ENCODE measurements at regions not wholly inside any gene's neighbourhood (a gene's known extent, or its start where the extent isn't known, plus 50 kb on each side); places are given as distances from the start of the nearest gene placed in this dataset.

DNA sequence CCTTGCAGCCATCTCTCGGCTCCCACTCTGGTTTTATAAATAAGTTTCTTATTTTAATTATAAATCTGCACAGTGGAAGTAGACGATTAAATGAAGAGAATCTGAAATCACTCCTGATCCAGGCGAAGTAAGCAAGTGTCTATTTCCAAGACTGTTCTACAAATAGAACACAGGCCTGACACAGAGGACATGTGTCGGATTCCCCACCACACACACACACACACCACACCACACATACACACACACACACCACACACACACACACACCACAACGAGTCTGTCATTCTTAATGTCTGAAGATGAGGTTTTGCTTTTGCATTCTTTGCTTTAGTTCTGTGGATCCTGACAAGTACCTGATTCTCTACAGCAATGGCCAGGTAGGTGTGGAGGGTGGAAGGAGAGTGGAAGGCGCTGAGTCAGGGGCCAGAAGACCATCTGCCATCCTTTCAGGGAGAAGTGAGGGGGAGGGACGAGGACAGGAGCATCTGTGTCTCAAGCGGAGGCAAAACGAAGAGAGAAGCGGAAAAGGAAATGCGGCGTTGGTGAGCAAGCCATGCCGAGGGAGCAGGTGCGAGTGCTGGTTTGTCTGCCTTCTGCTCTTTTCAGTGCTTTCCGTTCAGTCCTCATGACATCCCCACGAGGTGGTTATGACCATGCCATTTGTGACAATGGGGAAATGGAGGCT lies 110.2 kb downstream of the TEX26 start:
- no peak overlapping the region for H3K4me3 ChIP-seq (ENCODE audit: insufficient read depth, low read depth, low read length)
- H3K36me3 ChIP-seq (replicated peaks; ENCODE audit: control insufficient read depth, insufficient read depth, low read length): no peaks in the 10 kb centered on the region
- no peaks in the 10 kb centered on the region for H3K27me3 ChIP-seq (ENCODE audit: control insufficient read depth, insufficient read depth, low read length)
- no peak for DNase-seq

DNA sequence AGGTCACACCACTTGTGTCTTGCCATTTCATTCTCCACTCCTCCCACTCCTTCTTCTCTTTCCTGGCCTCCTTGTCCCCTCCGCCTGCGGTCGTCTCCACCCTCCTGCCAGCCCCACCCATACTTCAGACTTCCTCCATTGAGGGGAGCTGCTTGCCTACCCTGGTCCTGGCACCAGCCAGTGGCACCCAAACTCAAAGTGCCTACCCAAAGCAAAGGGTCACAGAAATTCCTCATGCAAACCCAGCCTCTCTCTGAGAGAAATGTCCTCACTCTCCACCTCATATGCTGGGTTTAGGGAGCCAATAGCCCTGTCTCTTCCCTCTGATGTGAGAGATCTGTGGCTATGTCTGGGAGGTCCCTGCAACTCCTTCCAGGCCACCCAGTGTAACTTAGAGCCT lies 109.6 kb downstream of the TEX26 start:
- Histone ChIP-seq H3K27me3 (ENCODE audit: control insufficient read depth, insufficient read depth, low read length) (no peaks in the 10 kb centered on the region), H3K4me3 (ENCODE audit: insufficient read depth, low read depth, low read length) (no peak overlapping the region), H3K36me3 (replicated peaks; ENCODE audit: control insufficient read depth, insufficient read depth, low read length) (no peaks in the 10 kb centered on the region)
- no peak for DNase-seq

DNA sequence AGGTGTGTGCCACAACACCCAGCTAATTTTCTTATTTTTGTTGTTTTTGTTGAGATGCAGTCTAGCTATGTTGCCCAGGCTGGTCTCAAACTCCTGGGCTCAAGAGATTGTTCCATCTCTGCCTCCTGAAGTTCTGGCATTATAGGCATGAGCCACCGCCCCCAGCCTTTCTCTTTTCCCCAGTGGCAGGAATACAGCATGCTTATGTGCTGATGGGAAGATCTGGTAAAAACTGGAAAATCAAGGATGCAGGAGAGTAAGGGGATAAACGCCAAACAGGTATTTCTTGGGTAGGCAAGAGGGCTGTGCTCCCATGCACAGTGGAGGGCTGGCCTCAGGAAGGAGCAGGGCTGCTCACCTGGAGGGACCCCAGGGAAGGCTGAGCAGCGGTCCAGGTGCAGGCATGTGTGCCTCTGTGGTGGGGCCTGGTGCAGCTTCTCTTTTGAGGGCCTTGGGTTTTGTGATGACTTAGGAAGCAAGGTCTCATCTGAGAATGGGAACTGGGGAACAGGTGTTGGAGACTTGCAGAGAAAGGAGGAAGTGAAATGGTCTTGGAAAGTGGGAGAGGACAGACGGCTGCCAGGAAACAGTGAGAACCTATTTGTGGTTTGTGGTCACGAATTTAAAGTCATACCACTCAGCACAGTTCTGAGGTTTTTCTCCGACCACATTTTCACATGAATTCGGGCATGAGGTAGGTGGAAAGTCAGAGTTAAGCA lies 106.5 kb downstream of the TEX26 start:
- no peak overlapping the region for H3K4me3 ChIP-seq (ENCODE audit: insufficient read depth, low read depth, low read length)
- DNase-seq: no peak
- no peaks in the 10 kb centered on the region for H3K36me3 ChIP-seq (replicated peaks; ENCODE audit: control insufficient read depth, insufficient read depth, low read length)
- no peaks in the 10 kb centered on the region for H3K27me3 ChIP-seq (ENCODE audit: control insufficient read depth, insufficient read depth, low read length)

DNA sequence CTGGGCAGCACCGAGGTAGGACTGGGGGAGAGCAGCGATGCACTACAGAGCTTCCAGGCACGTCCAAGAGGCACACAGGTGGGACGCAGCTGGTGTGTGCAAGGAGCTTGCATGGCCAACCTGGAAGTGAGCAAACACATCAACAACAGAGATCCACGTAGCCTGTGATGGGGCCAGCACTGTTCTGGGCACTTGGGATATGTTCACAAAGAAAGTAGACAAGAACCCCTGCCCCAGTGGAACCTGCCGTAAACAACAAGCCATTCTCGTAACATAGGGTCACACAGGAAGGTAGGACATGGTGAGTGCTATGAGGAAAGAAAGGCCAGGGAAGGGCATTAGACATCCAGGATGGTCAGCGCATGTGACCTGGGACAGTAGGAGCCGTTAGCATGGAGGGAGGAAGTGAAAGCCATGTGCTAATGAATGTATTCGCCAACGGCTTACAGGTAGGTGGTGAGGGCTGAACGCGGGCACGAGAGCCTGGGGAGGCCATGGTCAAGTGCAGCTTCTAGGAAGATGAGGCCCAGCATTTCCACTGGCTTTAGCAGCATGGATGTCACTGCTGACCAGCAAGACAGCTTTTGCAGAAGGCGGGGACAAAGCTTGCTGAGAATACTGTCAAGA lies 105.5 kb downstream of the TEX26 start:
- Histone ChIP-seq H3K27me3 (ENCODE audit: control insufficient read depth, insufficient read depth, low read length) (no peaks in the 10 kb centered on the region), H3K36me3 (replicated peaks; ENCODE audit: control insufficient read depth, insufficient read depth, low read length) (no peaks in the 10 kb centered on the region), H3K4me3 (ENCODE audit: insufficient read depth, low read depth, low read length) (no peak overlapping the region)
- DNase-seq: no peak

DNA sequence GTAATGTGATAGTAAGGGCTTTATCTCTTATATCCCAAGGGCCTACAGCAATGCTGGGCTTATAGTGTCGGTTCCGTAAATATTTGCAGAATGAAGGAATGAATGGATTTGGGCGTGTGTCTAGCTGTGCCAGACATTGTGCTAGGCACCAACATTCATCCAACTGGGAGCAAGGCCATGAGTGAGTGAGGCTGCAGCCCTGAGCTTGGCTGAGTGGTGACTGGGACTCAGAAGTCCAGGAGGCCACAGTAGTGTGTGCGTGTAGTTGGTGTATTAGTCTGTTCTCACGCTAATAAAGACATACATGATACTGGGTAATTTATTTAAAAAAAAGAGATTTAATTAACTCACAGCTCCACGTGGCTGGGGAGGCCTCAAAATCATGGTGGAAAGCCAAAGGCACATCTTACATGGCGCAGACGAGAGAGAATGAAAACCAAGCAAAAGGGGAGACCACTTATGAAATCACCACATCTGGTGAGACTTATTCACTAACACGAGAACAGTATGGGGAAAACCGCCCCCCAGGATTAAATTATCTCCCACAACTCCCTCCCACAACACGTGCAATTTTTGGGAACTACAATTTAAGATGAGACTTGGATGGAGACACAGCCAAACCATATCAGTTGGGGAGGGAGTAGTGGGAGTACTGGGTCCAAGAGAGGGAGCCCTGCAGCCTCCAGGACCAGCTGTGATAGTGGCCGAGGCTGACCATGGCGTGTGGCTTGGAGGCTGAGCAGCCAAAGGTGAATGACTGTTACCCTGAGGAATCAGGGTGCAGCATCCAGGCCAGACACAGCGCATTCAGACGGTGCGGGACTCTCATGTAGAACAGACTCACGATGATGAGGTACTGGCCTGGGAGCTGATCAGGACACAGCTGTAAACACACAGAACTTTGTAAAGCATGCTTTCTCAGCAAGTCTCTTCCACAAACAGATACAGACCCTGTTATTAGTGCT lies 104.6 kb downstream of the TEX26 start:
- H3K27me3 ChIP-seq (ENCODE audit: control insufficient read depth, insufficient read depth, low read length): no peaks in the 10 kb centered on the region
- DNase-seq: no peak
- H3K4me3 ChIP-seq (ENCODE audit: insufficient read depth, low read depth, low read length): no peak overlapping the region
- no peaks in the 10 kb centered on the region for H3K36me3 ChIP-seq (replicated peaks; ENCODE audit: control insufficient read depth, insufficient read depth, low read length)

DNA sequence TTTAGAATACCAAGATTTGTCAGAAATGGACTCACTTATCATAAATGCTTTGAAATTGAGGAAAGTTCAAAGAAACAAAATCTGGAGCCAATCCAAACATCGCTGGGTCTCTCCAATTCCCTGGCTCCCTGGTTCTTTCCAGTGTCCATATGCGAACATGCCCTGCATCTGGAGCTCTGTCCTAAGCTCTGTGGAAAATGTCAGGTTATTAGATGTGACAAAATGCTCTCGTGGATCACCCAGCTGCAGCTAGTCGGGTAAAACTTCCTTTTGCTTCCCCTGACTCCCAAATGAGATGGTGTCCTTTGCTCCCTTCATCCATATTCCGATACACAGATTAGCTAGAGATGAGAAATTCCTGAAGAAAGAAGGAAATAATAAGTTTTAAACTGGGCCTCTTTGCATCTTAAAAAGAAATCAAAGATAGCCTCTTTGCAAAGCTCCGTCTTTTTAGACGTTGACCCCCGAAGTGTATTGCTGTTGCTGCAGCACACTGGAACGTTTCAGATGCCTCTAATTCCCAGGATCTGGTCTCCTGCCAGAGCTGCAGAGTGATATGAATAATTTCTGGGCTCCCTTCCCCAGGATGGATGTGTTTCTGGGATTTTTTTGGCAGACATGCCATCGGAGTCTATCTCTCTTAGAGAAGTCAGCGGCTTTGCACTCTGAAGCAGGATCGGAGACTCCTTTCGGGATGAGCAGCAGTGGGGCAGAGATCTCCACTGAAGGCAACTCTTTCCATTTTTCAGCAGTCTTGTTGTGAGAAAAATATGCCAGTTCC lies 102.9 kb downstream of the TEX26 start:
- Histone ChIP-seq H3K36me3 (replicated peaks; ENCODE audit: control insufficient read depth, insufficient read depth, low read length) (no peaks in the 10 kb centered on the region), H3K27me3 (ENCODE audit: control insufficient read depth, insufficient read depth, low read length) (no peaks in the 10 kb centered on the region), H3K4me3 (ENCODE audit: insufficient read depth, low read depth, low read length) (no peak overlapping the region)
- no peak for DNase-seq

DNA sequence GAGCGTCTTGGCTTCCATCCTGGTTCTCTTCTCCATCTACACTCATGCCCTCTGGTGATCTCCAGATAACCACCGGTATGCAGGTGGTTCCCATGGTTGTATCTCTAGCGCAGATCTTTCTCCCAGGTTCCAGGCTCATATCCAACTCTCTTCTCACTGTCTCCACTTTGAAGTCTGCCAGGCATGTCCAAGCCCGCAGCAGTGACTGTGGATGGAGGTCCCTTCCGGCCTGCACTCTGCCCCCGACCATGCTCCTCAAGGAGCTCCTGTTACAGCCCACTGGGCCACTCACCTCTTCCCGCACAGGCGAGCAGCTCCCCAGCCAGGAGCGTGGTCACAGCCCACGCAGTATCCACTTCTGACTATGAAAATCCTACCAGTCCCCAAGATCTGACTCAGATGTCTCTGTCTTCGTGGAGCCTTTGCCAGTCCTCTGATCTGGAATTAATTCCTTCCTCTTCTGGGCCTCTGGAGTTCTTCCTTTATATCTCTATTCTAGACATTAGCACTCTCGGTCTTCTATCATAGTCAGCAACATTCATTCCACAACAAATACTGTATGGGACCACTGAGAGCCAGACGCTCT lies 100.2 kb downstream of the TEX26 start:
- Histone ChIP-seq H3K4me3 (ENCODE audit: insufficient read depth, low read depth, low read length) (no peak overlapping the region), H3K27me3 (ENCODE audit: control insufficient read depth, insufficient read depth, low read length) (no peaks in the 10 kb centered on the region), H3K36me3 (replicated peaks; ENCODE audit: control insufficient read depth, insufficient read depth, low read length) (no peaks in the 10 kb centered on the region)
- DNase-seq: no peak

DNA sequence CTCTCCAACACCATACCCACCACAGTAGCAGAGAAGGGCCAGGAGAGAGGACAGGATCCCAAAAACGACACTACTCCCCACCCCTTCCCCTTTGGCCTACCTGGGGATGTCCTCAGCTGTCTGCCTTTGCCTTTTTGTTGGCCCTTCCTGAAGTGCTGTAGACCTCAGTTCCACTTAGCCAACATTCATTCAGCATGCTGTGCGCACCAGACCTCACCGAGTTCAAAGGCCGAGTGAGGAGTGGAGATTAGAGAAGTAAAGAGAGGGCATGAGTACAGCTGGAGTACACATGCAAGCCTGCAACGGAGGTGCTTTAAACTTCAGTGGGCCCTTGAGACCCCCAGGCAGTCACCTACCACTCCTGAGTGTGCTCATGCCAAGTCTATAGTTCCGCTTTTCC lies 99.0 kb downstream of the TEX26 start:
- Histone ChIP-seq H3K4me3 (ENCODE audit: insufficient read depth, low read depth, low read length) (no peak overlapping the region), H3K27me3 (ENCODE audit: control insufficient read depth, insufficient read depth, low read length) (no peaks in the 10 kb centered on the region), H3K36me3 (replicated peaks; ENCODE audit: control insufficient read depth, insufficient read depth, low read length) (no peaks in the 10 kb centered on the region)
- DNase-seq: no peak

DNA sequence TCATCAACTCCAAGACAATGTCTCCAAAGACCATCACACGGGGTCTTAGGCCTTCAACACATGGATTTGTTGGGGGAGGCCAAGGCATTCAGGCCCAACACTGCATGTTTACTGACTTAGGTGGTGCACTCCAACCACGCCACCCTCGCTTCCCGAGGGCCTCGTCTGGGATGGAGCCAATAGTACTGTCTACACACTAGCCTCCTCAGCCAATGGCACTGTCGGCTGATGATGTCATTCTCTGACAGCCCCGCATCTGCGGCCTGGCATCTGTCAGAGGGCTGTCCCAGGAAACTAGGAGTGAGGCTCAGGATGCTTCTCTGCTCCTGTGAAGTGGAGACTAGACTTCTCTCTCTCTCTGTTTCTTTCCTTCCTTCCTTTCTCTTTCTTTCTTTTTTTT lies 96.6 kb downstream of the TEX26 start:
- Histone ChIP-seq H3K36me3 (replicated peaks; ENCODE audit: control insufficient read depth, insufficient read depth, low read length) (no peaks in the 10 kb centered on the region), H3K27me3 (ENCODE audit: control insufficient read depth, insufficient read depth, low read length) (no peaks in the 10 kb centered on the region), H3K4me3 (ENCODE audit: insufficient read depth, low read depth, low read length) (no peak overlapping the region)
- peak; percentile 49 for DNase-seq

DNA sequence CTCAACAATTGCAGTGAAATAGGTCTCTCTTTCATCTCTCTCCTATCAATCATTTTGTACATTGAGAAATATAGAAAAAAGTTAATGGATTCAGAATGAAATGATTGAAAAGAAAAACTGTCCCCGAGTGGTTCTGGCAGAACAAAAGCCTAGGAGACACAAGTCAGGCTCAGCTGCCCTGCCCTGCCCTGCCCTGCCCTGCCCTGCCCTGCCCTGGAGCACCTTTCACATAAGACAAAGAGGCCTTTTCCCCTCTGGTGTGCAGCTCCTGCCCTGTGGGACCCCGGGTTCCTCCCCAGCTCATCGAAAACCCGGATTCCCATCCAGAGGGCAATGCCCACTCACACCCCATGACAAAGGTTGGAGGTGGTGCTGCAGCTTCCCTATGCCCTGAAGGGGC lies 94.7 kb downstream of the TEX26 start:
- no peaks in the 10 kb centered on the region for H3K27me3 ChIP-seq (ENCODE audit: control insufficient read depth, insufficient read depth, low read length)

More for the DNA sequence above, 94.7 kb downstream of the TEX26 start:
- no peaks in the 10 kb centered on the region for H3K36me3 ChIP-seq (replicated peaks; ENCODE audit: control insufficient read depth, insufficient read depth, low read length)
- no peak for DNase-seq
- no peak overlapping the region for H3K4me3 ChIP-seq (ENCODE audit: insufficient read depth, low read depth, low read length)
